Vagina (tissue), 2 donors: ENCODE measurements at regions not wholly inside any gene's neighbourhood (a gene's known extent, or its start where the extent isn't known, plus 50 kb on each side); places are given as distances from the start of the nearest gene placed in this dataset.

Source experiments
- POLR2A ChIP-seq, 2 donors: fragments of 450-650 bp; IDR thresholded peaks; one replicate each; pipeline ENCODE4 v1.6.1; 2017; ENCODE audit warnings: antibody characterized with exemption in 2 of 2, mild to moderate bottlenecking in 2 of 2, moderate library complexity in 2 of 2
- TF ChIP-seq, protein P1 (sequence below), 3 experiments: fragments of 450-650 bp in 2 of 3; fragments of 200-600 bp in 1 of 3; sonication (generic) in 1 of 3; IDR thresholded peaks; one replicate each; pipeline ENCODE4 v1.5.1; 2017 to 2019; ENCODE audit warnings: antibody characterized with exemption in 3 of 3, mild to moderate bottlenecking in 2 of 3, moderate library complexity in 2 of 3

DNA sequence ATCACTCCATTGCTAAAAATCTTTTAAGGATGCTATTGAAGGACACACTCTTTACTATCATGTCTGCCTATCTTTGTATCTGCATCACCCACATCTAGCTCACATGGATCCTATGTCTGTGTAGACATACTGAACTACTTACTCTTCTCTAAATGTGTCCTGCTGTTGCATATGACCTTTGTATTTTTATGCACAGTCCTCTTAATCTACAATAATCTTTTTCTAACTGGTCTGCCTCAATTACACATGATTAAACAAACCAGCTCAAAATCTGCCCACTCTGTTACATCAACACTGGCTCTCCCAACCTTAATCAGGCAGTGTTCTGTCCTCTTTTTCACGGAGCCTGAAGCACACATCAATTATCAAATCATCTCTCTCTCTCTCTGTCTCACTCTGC, 316.3 kb upstream of the MGAT4C start:
- TF ChIP-seq POLR2A (IDR thresholded peaks at IDR 0.05) = no peak
- TF ChIP-seq, protein P1, sequence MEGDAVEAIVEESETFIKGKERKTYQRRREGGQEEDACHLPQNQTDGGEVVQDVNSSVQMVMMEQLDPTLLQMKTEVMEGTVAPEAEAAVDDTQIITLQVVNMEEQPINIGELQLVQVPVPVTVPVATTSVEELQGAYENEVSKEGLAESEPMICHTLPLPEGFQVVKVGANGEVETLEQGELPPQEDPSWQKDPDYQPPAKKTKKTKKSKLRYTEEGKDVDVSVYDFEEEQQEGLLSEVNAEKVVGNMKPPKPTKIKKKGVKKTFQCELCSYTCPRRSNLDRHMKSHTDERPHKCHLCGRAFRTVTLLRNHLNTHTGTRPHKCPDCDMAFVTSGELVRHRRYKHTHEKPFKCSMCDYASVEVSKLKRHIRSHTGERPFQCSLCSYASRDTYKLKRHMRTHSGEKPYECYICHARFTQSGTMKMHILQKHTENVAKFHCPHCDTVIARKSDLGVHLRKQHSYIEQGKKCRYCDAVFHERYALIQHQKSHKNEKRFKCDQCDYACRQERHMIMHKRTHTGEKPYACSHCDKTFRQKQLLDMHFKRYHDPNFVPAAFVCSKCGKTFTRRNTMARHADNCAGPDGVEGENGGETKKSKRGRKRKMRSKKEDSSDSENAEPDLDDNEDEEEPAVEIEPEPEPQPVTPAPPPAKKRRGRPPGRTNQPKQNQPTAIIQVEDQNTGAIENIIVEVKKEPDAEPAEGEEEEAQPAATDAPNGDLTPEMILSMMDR (IDR thresholded peaks at IDR 0.05) = no peak
